GM18870 (cell line): ENCODE measurements at regions not wholly inside any gene's neighbourhood (a gene's known extent, or its start where the extent isn't known, plus 50 kb on each side); places are given as distances from the start of the nearest gene placed in this dataset.
"Not testable (repeated sequence)": the region's sequence is repeated elsewhere in the genome, so short reads cannot be mapped to it uniquely, and the experiment has no call there.

Experiments used
- ATAC-seq: cut with Tn5 transposase; IDR thresholded peaks from one replicate; pipeline ENCODE4 v1.9.1; 2021; ENCODE audit warnings: moderate library complexity; ENCODE audit not compliant: unreplicated experiment

- no peak for ATAC-seq
These were observed 213.7 kb upstream of the HES1 start for GRCh38 chr3:193922034-193922774.

- ATAC-seq = not testable (repeated sequence)
These were observed 212.0 kb upstream of the HES1 start for GRCh38 chr3:193923958-193924357.

- ATAC-seq = not testable (repeated sequence)
These were observed 209.9 kb upstream of the HES1 start for GRCh38 chr3:193926071-193926470.

GRCh38 chr3:193927413-193928206 lies 208.3 kb upstream of the HES1 start:
- ATAC-seq = not testable (repeated sequence)

GRCh38 chr3:193928354-193929209 lies 207.4 kb upstream of the HES1 start:
- no peak for ATAC-seq

GRCh38 chr3:193929373-193929772 lies 206.6 kb upstream of the HES1 start:
- no peak for ATAC-seq

GRCh38 chr3:193929921-193930646 lies 205.9 kb upstream of the HES1 start:
- no peak for ATAC-seq

GRCh38 chr3:193932136-193932535 lies 203.8 kb upstream of the HES1 start:
- ATAC-seq = no peak

- ATAC-seq = no peak
These were observed 203.4 kb upstream of the HES1 start for GRCh38 chr3:193932576-193932975.

GRCh38 chr3:193933451-193933850 lies 202.5 kb upstream of the HES1 start:
- ATAC-seq = no peak

- ATAC-seq = no peak
These were observed 200.0 kb upstream of the HES1 start for GRCh38 chr3:193935916-193936315.

- no peak for ATAC-seq
These were observed 197.3 kb upstream of the HES1 start for GRCh38 chr3:193938613-193939012.

GRCh38 chr3:193939527-193939926 lies 196.4 kb upstream of the HES1 start:
- ATAC-seq = no peak

- ATAC-seq = no peak
These were observed 195.4 kb upstream of the HES1 start for GRCh38 chr3:193940526-193940925.

GRCh38 chr3:193941486-193941885 lies 194.5 kb upstream of the HES1 start:
- no peak for ATAC-seq

- no peak for ATAC-seq
These were observed 193.4 kb upstream of the HES1 start for GRCh38 chr3:193942516-193943055.

- no peak for ATAC-seq
These were observed 192.7 kb upstream of the HES1 start for GRCh38 chr3:193943200-193943599.

- ATAC-seq = no peak
These were observed 192.0 kb upstream of the HES1 start for GRCh38 chr3:193943851-193944517.

GRCh38 chr3:193944518-193944884 lies 191.4 kb upstream of the HES1 start:
- no peak for ATAC-seq

GRCh38 chr3:193945143-193945542 lies 190.8 kb upstream of the HES1 start:
- no peak for ATAC-seq
